ENCODE measurements at regions not wholly inside any gene's neighbourhood (a gene's known extent, or its start where the extent isn't known, plus 50 kb on each side); places are given as distances from the start of the nearest gene placed in this dataset.

GRCh38 chr11:115874843-115875242 is 370.6 kb upstream of the CADM1 start:
- Histone ChIP-seq H3K9me3 (no peaks in the 10 kb centered on the region), H3K4me3 (no peak overlapping the region), H3K27me3 (no peaks in the 10 kb centered on the region), H3K36me3 (no peaks in the 10 kb centered on the region), H3K27ac (no peak overlapping the region), H3K4me1 (peaks cover 0 to 16% of the 10 kb centered on the region in 2 donors)
- TF ChIP-seq CTCF (IDR thresholded peaks at IDR 0.05): no peak
- no peak for DNase-seq
- intact Hi-C loops (cut with DNase I): no loop called here
- ATAC-seq: no peak

- DNase-seq (no peak), ATAC-seq (no peak)
- no peaks in the 10 kb centered on the region for H3K36me3 ChIP-seq
- H3K27ac ChIP-seq: no peak overlapping the region
- H3K4me3 ChIP-seq: no peak overlapping the region
- H3K27me3 ChIP-seq: no peaks in the 10 kb centered on the region
- TF ChIP-seq CTCF (IDR thresholded peaks at IDR 0.05): no peak
- H3K9me3 ChIP-seq: no peaks in the 10 kb centered on the region
- H3K4me1 ChIP-seq: peaks cover 0 to 16% of the 10 kb centered on the region in 2 donors
- intact Hi-C loops (cut with DNase I): no loop called here
These were observed 369.6 kb upstream of the CADM1 start for GRCh38 chr11:115873813-115874212.

- Histone ChIP-seq H3K9me3 (no peaks in the 10 kb centered on the region), H3K27ac (no peak overlapping the region), H3K36me3 (no peaks in the 10 kb centered on the region), H3K27me3 (no peaks in the 10 kb centered on the region), H3K4me3 (no peak overlapping the region), H3K4me1 (peaks cover 0 to 16% of the 10 kb centered on the region in 2 donors)
- ATAC-seq: peak; percentile 26
- intact Hi-C loops (cut with DNase I): no loop called here
- DNase-seq: no peak
- TF ChIP-seq CTCF (IDR thresholded peaks at IDR 0.05): no peak
These were observed 368.2 kb upstream of the CADM1 start for GRCh38 chr11:115872416-115872815.

GRCh38 chr11:115871161-115871760 is 367.0 kb upstream of the CADM1 start:
- peaks cover 0 to 16% of the 10 kb centered on the region in 2 donors for H3K4me1 ChIP-seq
- no peak for ATAC-seq
- no peak overlapping the region for H3K4me3 ChIP-seq
- no peaks in the 10 kb centered on the region for H3K9me3 ChIP-seq
- H3K36me3 ChIP-seq: no peaks in the 10 kb centered on the region
- no peak overlapping the region for H3K27ac ChIP-seq
- TF ChIP-seq CTCF (IDR thresholded peaks at IDR 0.05): no peak
- H3K27me3 ChIP-seq: no peaks in the 10 kb centered on the region
- intact Hi-C loops (cut with DNase I): no loop called here
- no peak for DNase-seq

- DNase-seq (peak in 2 of 4 donors; percentile 37 to 47), ATAC-seq (peak; percentile 90)
- H3K27ac ChIP-seq: no peak overlapping the region
- no peaks in the 10 kb centered on the region for H3K27me3 ChIP-seq
- H3K4me3 ChIP-seq: no peak overlapping the region
- H3K9me3 ChIP-seq: no peaks in the 10 kb centered on the region
- peak; percentile 36 to 38 for TF ChIP-seq CTCF (IDR thresholded peaks at IDR 0.05)
- H3K36me3 ChIP-seq: no peaks in the 10 kb centered on the region
- H3K4me1 ChIP-seq: peaks cover 0 to 16% of the 10 kb centered on the region in 2 donors
- intact Hi-C loops (cut with DNase I): no loop called here
These were observed 365.7 kb upstream of the CADM1 start for GRCh38 chr11:115869780-115870431.
